ENCODE measurements at regions not wholly inside any gene's neighbourhood (a gene's known extent, or its start where the extent isn't known, plus 50 kb on each side); places are given as distances from the start of the nearest gene placed in this dataset.

DNA sequence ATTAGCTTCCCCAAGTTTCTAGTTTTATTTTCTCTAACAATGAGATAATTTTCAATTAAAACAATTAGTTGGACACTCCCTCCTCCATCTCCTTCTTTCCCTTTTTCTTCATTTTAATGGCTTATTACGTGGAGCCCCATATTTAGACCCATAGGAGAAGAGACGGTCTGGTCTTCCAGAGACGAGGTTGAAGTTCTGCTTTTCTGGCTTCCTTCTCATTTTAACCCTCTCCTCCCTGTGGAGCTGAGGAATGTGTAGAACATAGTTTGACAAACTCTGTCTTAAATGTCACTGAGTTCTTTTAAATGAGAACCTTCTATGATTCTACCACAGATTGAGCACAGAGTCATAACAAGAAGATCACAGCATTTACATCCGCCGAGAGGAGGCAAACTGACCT, 86.8 kb downstream of the EDNRB start:
- no peak for TF ChIP-seq CTCF (IDR thresholded peaks at IDR 0.05)
- no peak for TF ChIP-seq EP300 (IDR thresholded peaks at IDR 0.05)

All from esophagus muscularis mucosa (tissue), 3 donors.